Right ventricle myocardium superior (tissue), 1 donor: ENCODE measurements at regions not wholly inside any gene's neighbourhood (a gene's known extent, or its start where the extent isn't known, plus 50 kb on each side); places are given as distances from the start of the nearest gene placed in this dataset.
A peak's percentile ranks its signal among the peaks of the same experiment; 100 is the strongest.

ENCODE experiments used
- ATAC-seq: fragments of 200-7000 bp; cut with Tn5 transposase; one replicate; pipeline ENCODE4 v1.9.1; 2020; ENCODE audit warnings: mild to moderate bottlenecking; ENCODE audit not compliant: poor library complexity
- DNase-seq: peaks from one replicate; pipeline ENCODE4 v3.0.0-alpha.2; 2020
- intact Hi-C: fragments of 100-400 bp; cut with DNase I; formaldehyde crosslinking; loops from one replicate; pipeline ENCODE4 v1.11.2; 2022
- donor health status: DM: no; HTN: yes; CAD: no; lungs with severe emphysema.

DNA sequence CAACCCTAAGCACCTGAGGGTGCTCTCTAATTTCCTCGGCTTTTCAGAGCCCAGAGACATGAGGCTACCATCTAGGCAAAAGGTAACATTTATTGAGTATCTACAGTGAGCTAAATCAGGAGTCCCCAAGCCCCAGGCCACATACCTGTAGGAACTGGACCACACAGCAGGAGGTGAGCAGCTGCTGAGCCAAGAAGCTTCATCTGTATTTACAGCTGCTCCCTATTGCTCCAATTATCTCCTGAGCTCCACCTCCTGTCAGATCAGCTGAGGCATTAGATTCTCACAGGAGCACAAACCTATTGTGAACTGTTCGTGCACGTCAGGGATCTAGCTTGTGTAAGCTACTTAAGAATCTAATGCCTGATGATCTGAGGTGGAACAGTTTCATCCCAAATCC lies 70.2 kb downstream of the RND3 start:
- intact Hi-C loops, result no loop called here
- DNase-seq (no peak), ATAC-seq (no peak)

DNA sequence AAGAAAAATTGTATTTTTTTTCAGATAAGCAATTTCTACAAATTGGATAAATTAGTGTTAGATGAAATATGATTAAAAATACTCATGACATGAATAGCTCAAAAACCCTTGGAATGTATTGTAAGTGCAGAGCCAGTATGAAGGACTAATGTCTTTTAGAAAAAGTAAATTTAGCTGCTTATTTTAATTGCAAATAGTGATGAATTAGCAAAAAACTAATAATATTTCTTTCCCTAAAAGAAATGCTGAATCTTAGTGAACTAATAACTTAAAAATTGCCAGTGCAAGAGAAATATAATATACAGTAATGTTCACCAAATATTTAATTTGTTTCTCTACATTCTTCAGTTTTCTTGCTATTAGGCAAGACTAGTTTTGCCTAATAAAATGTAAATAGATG lies 72.4 kb downstream of the RND3 start:
- intact Hi-C loops, result no loop called here
- no peak for ATAC-seq
- DNase-seq, result no peak

DNA sequence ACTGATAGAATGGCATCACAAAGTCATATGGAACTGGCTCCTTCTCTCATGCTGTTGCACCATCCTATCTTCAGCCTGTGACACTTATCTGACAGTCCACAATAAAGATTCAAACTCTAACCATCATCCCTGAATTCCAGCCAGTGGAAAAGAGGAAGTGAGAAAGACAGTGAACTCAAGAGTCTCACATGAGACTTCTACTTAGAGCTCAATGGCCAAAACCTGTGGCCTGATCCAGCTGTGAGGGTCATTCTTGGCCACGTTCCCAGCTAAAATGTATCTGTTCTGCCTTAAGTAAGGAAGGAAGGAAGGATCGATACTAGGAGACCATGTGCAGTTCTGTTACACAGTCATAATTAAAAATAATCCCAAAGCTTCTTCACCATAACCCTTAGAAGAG lies 73.6 kb downstream of the RND3 start:
- DNase-seq (no peak), ATAC-seq (no peak)
- intact Hi-C loops, result no loop called here

DNA sequence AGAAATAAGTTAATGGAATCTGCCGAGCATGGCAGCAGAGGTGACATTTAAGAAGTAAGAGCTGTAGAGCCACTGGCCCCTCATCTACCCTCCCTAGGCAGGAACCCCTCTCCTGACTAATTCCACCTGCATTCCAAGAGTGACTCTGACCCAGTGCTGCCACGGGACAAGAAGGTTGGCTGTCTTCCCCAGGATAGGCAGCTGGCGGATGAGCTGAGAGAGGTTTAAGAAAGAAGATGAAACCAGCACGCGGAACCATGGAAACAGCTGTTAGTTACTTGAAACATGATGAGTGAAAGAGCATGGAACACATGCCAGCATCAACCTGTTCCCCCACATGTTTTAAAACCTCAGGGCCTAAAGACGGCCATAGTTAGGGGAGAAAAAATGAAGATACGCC lies 74.1 kb downstream of the RND3 start:
- no peak for ATAC-seq
- intact Hi-C loops, result no loop called here
- DNase-seq, result no peak

DNA sequence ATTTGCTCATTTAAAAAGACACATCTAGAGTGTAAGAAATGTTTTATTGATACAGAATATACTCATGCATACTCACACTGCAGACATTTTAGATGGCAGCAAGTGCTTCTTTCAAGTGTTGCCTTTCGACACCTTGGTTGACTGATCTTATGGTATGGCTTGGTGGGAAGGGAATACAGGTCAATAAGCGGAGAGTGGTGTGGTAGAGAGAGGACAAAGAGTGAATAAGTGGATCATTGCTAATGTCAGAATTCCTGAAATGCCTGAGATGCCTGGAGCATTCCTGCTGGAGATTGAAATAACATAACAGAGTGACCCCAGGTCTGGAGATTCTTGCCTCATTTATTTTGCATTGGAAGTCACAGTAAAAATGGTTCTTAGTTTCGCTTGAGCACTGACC lies 76.7 kb downstream of the RND3 start:
- ATAC-seq, result no peak
- DNase-seq, result no peak
- intact Hi-C loops, result no loop called here

DNA sequence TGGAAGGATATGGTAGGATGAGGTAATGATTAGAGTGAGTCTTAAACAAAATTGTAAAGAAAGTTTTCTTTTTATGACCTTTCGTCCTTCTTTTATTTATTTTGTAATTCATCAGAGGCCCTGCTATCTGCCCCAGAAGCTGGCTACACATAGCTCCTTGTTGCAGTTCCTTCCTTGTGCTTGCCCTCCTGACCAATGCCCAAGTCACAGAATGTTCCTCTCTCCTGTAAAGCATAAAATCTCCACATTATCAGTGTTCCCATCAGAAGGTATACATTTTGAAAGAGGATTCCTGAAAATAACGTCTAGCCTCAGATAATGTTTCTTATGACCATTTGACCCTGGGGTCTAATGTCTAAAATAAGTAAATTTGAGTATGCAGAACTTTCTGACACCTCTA lies 78.3 kb downstream of the RND3 start:
- no peak for ATAC-seq
- intact Hi-C loops, result no loop called here

DNA sequence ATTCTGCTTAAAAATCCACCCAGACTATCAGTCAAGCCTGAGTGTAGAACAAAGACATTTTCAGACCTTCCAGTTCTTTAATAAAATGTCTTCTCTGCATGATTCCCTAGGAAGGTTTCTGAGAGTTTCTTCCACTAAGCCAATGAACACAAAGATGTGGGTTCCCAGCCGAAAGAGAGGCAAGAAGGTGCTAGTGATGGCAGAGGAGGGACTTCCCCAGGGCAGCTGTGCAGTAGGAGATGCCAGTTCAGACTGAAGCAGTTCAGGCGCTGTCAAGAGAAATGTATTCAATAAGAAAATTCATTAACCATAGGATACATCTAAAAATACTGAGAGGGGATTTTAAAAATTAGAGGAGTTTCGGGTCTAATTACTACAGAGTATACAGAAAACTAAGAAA lies 83.3 kb downstream of the RND3 start:
- no peak for ATAC-seq
- DNase-seq, result no peak
- intact Hi-C loops, result no loop called here

More for the DNA sequence above, 78.3 kb downstream of the RND3 start:
- DNase-seq, result no peak

DNA sequence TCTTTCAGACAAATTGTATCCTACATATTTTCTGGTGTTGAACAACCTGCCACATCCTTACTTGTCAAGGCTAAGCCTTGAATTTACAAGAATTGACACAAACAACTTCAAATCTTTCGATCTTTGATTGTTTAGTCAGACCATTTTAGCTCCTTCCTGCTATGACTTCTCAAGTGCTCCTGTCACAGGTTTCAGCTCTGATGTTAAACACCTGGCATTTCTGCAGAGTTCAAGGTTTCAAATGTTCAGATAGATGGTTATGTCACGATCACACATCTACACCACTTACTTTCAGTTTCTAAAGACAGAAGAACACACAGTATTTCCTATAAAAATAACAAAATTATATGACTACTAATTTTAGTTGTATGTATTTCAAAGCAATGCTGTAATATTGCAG lies 84.0 kb downstream of the RND3 start:
- intact Hi-C loops, result no loop called here
- no peak for DNase-seq
- ATAC-seq, result no peak

DNA sequence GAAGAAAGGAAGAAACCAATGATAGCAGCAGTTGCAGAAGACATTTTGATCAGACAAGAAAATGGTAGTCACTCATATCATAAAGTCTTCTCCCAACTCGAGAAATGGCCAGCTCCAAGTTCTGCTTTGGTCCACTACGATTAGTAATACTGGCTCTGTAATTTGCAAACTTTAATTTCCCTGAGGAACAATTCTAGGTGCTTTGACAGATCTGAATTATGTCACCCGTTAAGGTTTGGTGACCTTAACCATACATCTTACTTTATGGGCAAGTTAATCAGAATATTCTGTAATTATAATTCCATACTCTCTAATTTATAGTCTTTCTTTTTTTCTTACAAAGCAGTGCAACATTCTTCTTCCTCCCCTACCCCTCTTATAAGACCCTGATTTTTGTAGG lies 84.5 kb downstream of the RND3 start:
- ATAC-seq, result no peak
- intact Hi-C loops, result no loop called here
- no peak for DNase-seq

DNA sequence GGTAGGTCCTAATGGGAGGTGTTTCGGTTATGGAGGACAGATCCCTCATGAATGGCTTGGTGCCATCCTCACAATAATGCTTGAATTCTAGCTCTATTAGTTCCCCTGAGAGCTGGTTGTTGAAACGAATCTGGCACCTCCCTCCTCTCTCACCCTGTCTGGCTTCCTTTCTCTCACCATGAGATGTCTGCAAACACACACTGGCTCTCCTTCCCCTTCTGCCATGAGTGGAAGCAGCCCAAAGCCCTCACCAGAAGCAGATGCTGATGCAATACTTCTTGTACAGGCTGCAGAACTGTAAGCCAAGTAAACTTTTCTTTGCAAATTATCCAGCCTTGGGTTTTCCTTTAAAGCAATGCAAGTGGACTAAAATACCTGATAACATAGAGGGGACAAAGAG lies 86.6 kb downstream of the RND3 start:
- intact Hi-C loops, result no loop called here
- ATAC-seq, result peak; percentile 70
- no peak for DNase-seq

DNA sequence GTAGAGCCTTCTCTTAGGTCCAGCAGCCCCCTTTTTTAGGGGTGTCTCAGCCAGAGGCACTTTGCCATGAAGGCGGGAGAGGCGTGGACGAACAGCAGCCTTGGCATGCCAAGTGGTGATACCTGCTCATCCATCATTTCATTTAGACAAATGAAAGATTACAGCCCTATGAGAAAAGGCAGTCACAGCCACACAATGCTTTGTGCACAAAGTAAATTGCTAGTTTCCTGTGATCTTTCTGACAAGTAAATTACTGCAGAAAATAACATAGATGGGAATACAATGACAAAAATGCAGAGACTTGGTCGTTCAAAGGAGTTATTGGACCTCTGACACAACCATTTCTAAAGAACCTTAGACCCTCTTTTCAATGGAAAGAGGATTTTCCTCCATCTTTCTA lies 94.9 kb downstream of the RND3 start:
- ATAC-seq, result no peak
- intact Hi-C loops, result no loop called here
- DNase-seq, result no peak

DNA sequence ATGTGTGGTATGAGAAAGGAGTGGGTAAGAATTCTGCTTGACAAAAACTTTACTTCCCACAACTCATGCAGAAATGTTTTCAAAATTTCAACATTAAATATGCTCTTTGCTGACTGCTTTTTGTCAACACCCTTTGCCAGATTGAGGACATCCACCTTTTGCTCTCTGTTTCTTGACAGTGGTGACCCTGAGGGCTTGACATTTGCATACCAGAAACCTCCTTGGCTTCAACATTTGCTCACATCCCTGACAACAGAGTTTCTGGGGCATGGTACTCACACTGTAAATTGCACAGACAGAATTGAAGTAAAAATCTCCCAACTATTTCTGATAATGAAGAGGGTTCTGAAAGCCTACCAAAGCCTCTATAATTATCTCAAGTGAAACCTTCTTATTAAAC lies 95.7 kb downstream of the RND3 start:
- intact Hi-C loops, result no loop called here
- ATAC-seq, result no peak
- DNase-seq, result no peak

DNA sequence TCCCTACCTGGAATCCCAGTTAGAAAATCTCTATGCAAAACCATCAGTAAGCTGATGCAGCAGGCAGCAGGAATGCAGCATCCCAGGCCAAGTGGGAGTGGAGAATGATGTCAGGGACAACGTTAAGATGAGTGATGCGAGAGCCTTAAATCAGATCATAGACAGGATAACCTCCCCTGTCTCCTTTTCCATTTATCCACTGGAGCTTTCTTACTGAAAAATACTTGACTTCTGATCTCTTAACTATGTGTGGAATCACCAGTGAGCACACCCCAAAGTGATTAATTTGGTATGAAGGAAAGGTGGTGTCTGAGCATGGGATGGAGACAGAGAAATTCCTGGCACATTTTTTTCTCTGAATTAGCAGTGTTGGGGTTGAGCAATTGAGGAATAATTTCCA lies 98.0 kb downstream of the RND3 start:
- no peak for DNase-seq
- intact Hi-C loops, result no loop called here
- no peak for ATAC-seq

DNA sequence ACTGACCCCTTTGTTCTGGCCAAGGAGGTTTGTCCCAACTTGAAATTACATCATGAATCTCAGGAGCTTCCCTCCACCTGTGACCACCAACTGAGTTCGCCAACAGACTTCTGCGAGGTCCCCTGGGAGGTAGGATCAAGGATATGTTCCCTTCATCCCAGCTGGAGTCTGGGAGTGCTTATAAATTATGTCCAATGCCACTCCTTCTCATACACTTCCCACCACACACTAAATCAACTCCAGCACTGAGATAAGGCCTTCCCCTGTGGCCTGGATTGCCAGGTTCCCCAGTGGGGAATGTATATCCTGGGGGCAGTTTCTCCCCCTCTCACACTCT lies 99.2 kb downstream of the RND3 start:
- DNase-seq, result no peak
- no peak for ATAC-seq
- intact Hi-C loops, result no loop called here

DNA sequence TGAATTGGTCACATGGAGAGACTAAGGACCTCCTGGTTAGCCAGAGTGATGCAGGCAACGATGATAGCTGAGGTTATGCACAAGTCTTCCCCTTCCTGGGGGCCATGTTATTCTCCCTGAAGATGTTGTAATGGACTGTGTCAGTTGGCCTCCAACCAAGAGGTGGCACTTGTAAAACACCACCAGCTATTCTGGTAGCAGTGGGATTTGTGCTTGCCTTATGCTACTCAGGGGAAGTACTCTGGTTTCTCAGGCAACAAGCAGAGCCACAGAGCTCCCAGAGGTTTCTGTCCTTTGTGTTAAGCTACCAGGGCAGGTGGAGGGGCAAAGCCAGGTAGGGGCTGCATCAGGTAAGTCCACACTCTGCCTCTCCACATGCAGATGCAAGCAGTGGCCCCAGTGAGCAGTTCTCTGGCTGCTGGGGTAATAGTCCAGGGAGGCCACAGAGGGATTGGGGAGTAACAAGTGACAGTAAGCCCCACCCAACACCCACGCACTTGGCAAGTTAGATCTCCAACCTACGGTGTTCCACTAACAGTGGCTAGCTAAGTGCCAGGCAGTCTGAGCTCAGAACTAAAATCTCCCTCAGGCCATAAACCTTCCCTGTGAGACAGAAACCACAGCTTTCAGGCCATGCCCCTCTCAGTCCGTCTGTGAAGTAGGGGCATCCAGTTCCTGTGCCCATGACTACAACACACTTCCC lies 99.7 kb downstream of the RND3 start:
- intact Hi-C loops, result no loop called here
- DNase-seq (no peak), ATAC-seq (no peak)

DNA sequence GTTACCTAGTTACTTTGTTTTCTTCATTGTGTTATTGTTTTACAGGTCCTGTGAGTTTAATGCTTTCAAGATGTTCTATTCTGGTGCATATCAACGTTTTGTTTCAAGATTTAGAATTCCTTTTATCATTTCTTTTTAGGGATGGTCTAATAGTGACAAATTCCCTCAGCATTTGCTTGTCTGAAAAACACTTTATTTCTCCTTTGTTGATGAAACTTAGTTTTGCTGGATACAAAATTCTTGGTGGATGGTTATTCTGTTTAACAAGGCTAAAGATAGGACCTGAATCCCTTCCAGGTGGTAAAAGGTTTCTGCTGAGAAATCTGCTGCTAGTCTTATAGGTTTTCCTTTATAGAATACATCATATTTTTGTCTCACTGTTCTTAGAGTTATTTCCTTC lies 102.3 kb downstream of the RND3 start:
- ATAC-seq, result no peak
- intact Hi-C loops, result no loop called here
- DNase-seq, result no peak

DNA sequence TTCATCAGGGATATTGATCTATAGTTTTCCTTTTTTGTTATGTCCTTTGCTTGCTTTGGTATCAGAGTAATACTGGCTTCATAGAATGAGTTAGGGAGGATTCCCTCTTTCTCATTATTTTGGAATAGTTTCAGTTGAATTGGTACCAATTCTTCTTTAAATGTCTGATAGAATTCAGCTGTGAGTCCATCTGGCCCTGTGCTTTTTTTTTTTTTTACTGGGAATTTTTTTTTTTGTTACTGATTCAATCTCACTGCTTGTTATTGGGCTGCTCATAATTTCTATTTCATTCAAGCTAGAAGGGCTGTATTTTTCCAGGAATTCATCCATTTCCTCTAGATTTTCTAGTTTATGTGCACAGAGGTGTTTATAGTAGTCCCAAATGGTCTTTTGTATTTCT lies 103.9 kb downstream of the RND3 start:
- intact Hi-C loops, result no loop called here
- DNase-seq (no peak), ATAC-seq (no peak)

DNA sequence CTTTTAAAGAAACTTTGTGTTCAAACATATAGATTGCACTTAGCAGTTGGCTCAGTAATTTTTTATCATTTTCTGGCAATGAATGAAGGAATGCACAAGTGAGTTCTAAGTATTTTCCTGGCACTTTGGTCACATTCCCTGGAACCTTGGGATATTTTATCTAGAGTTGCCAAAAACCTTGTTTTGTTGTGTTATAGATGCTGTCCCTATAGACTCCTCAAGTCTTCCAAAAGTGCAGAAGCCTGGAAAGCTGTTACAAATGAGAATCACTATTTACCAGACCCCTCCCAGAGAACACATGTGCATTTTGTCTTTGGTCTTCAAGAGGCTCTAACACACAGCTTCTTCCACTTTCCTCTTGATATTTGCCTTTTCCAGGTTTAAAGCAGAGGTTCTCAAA lies 108.3 kb downstream of the RND3 start:
- intact Hi-C loops, result no loop called here
- no peak for ATAC-seq
- no peak for DNase-seq

DNA sequence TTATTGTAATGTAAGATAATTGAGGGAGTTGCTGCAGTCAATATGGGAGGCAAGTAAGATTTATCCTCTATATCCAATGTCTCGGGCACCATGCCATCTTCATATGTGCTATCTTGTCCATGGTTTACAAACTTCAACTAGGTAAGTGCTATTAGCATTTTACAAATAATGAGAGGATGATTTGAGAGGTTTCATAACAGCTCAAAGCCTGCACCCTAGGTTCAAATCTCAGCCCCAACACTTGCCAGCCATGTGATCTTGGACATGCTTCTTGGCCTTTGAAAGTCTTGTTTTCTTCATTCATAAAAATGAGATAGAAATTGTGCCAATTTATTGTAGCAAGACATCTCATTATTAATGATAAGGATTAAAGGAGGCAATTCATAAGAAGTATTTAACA lies 108.8 kb downstream of the RND3 start:
- intact Hi-C loops, result no loop called here
- DNase-seq, result no peak
- ATAC-seq, result no peak

DNA sequence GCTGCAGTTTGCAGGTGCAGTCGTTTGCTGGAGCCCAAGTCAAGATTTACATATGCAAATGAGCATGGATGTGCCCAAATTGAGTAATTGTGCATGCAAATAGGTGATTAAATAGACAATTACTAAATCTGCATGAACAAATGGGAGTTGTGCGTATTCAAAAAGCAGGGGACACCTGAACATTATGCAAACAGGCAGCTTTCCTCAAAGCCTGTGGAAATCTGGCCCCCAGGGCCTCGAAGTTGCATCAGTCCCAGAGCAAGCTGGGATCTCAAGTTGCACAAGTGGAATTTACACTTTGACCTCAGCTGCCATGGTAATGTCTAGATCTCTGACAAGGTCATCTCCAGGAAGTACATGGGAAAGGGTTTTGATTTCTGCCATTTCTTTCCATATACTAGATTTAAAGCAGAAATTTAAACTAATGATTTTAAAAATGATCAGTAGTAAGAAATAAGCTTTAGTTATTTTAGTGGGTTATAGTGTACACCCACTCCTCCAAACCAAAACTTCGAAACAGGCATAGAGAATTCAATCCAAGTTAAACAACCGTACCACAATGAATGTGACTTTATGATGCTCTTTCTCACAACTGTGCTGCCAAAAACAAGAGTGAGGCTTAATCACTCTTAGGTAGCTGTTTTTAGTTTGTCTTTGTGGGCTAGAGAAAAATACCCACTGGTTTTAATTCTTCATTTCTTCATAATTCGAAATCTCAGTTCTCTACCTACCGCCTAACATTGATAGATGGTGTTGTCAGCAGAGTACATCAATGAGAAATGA lies 110.7 kb downstream of the RND3 start:
- no peak for DNase-seq
- intact Hi-C loops, result no loop called here
- peak; percentile 52 for ATAC-seq

DNA sequence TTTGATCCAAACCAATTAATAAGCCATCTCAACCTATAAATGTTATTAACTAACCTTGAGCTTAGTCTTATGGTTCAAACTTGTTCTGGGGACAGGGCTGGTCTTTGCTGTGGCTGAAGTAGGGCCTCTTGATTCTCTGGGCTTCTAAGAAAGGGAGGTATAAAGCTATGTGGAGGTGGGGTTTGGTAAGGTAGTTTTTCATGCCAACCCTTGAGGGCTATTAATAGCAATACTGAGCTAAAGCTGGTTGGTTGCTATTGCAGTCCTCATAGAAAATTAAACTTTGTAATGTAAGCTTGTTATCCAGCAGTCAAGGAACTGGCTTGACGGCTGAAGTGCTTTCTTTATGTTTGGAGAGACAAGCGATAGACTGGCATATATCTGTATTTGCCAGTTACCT lies 112.1 kb downstream of the RND3 start:
- no peak for DNase-seq
- ATAC-seq, result no peak
- intact Hi-C loops, result no loop called here
